Skeletal muscle satellite cell (primary cell): ENCODE measurements at regions not wholly inside any gene's neighbourhood (a gene's known extent, or its start where the extent isn't known, plus 50 kb on each side); places are given as distances from the start of the nearest gene placed in this dataset.

Source experiments
- H3K27me3 ChIP-seq: 2 replicates; pipeline ENCODE4 v1.7.0; 2013; ENCODE audit warnings: low read length; ENCODE audit not compliant: control insufficient read depth, insufficient read depth
- H3K36me3 ChIP-seq: 2 replicates; pipeline ENCODE4 v1.7.0; 2013; ENCODE audit warnings: mild to moderate bottlenecking, control low read depth, low read length; ENCODE audit not compliant: insufficient read depth
- H3K4me1 ChIP-seq: 2 replicates; pipeline ENCODE4 v1.7.0; 2013; ENCODE audit warnings: low read length; ENCODE audit not compliant: control insufficient read depth, insufficient read depth
- H3K4me2 ChIP-seq: 2 replicates; pipeline ENCODE4 v1.7.0; 2013; ENCODE audit warnings: mild to moderate bottlenecking, low read length
- H3K4me3 ChIP-seq: 2 replicates; pipeline ENCODE4 v1.7.0; 2013; ENCODE audit warnings: low read length
- H3K9ac ChIP-seq: 2 replicates; pipeline ENCODE4 v1.7.0; 2013; ENCODE audit warnings: mild to moderate bottlenecking, low read depth, low read length, moderate library complexity
- H3K9me3 ChIP-seq: replicated peaks from 2 replicates; pipeline ENCODE4 v1.7.0; 2013; ENCODE audit warnings: mild to moderate bottlenecking, control low read depth, low read length

DNA sequence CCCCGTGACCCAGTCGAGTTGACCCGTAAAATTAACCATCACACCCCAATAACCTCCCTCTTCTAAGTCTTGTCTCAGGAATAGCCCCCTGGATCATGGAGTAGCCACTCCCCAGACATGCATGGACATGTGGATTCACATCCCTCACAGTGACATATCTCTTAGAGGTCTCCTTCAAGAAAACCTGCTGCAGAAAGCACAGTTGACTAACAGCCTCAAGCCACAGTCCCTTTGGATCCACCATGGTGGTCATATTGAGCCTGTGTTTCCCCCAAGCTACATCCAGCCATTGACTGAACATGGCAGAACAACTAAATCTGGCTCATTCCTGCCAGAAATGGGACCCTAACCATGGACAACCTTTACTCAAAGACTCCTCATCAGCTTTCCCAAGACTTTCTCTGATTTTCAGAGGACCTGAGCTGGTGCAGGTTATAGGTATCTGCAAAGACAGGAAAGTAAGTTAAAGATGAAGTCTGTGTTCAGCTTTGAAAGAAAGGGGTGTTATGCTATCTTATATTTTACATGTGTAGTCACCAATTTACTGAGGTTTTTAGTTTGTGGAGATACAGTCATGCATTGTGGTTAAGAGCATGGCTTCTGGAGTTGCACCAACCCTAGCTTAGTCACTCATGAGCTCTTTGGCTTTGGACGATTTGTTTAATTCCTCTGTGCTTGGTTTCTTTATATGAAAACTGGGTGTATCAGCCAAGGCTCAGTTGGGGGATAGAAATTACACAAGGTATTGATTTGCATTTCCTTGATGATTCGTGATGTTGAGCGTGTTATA lies 219.1 kb downstream of the MYLK4 start:
- no peak overlapping the region for H3K9ac ChIP-seq
- H3K27me3 ChIP-seq, result peaks cover 24% of the 10 kb centered on the region
- H3K4me2 ChIP-seq, result peak overlapping the region; percentile 27
- peaks cover 17% of the 10 kb centered on the region for H3K4me1 ChIP-seq
- H3K4me3 ChIP-seq, result no peak overlapping the region
- no peaks in the 10 kb centered on the region for H3K36me3 ChIP-seq
- H3K9me3 ChIP-seq, result no peaks in the 10 kb centered on the region

DNA sequence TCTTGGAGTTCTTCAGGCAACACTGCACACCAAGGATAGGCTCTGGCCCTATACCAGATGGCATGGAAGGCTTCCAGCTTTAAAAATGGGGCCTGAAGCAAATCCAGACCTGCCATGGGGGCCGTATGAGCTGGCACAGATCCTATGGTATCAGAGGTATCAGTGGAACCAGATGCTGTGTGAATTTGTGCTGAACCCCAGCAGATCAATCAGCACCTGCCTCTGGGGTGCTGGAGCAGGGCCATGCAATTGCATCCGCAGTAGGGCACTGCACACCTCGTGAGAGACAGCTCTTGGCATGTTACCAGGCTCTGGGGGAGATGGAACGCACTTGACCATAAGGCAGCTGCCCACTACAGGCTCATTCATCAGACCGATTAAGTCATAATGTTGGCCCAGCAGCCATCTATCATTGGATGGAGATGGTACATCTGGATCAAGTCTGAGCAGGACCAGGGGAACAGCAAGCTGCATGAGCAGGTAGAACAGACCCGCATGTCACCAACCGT lies 221.5 kb downstream of the MYLK4 start:
- Histone ChIP-seq H3K9me3 (peaks cover 2% of the 10 kb centered on the region), H3K4me2 (no peak overlapping the region), H3K27me3 (peaks cover 15% of the 10 kb centered on the region), H3K9ac (no peak overlapping the region), H3K36me3 (no peaks in the 10 kb centered on the region), H3K4me1 (peaks cover 11% of the 10 kb centered on the region), H3K4me3 (no peak overlapping the region)

DNA sequence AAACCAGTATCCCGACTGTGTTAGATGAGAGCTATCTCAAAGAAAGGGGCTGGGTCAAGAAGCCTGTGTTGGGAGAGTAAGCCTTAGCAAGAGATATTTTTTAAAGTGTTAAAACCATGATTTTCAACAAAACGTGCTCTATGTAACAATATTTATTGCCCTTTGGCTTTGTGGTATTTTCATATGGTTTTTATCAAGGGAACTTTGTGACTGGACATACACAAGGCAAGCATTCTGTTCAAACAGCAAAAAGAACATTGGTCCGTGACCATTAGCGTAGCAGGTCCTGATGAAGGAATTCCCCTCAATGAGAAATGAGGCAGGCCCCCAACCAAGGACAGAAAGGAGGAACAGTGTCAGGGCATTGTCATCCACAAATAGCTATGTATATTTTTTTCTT lies 222.6 kb downstream of the MYLK4 start:
- Histone ChIP-seq H3K4me2 (no peak overlapping the region), H3K4me1 (peaks cover 11% of the 10 kb centered on the region), H3K36me3 (no peaks in the 10 kb centered on the region), H3K27me3 (peaks cover 11% of the 10 kb centered on the region), H3K9me3 (peaks cover 5% of the 10 kb centered on the region), H3K4me3 (no peak overlapping the region), H3K9ac (no peak overlapping the region)

DNA sequence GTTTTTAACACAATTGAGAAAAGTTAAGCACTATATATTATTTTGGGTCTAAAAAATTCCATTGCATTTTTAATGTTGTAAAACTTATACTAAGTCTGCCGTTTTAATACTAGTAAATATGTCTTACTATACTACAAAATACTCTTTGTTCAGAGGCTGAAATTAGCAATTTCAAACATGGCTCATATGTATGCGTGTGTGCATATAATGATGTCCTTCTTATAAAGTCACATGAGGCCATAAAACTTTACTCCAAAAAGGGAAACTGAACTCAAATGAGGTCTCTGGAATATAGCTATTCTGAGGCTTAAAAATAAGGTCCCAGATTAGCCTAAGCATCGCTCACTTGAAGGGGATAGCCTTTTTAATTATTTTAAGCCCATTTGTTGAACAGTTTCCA lies 224.0 kb downstream of the MYLK4 start:
- Histone ChIP-seq H3K4me1 (peaks cover 18% of the 10 kb centered on the region), H3K4me2 (no peak overlapping the region), H3K9ac (no peak overlapping the region), H3K27me3 (peaks cover 11% of the 10 kb centered on the region), H3K9me3 (peaks cover 5% of the 10 kb centered on the region), H3K4me3 (no peak overlapping the region), H3K36me3 (no peaks in the 10 kb centered on the region)

DNA sequence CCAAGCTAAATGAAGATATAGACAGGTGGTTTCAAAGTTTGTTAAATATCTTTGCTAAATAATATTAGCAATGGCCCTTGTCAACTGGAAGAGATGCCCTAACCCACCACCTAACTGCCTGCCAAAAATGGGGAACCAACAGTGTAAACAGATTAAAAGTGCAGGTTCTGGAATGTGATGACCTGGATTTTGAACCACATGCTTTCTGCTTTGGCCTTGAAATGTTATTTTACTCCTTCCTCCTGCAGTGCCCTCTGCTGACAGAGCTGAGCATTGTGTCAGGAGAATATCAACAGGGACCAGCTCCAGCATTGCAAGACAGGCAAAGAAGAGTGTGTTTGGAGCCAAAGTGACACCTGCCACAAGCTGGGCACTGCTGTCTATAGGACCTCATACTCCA lies 226.6 kb downstream of the MYLK4 start:
- peaks cover 12% of the 10 kb centered on the region for H3K4me1 ChIP-seq
- H3K4me2 ChIP-seq, result no peak overlapping the region
- no peak overlapping the region for H3K4me3 ChIP-seq
- H3K36me3 ChIP-seq, result no peaks in the 10 kb centered on the region
- H3K27me3 ChIP-seq, result peaks cover 4% of the 10 kb centered on the region
- peaks cover 5% of the 10 kb centered on the region for H3K9me3 ChIP-seq
- no peak overlapping the region for H3K9ac ChIP-seq

DNA sequence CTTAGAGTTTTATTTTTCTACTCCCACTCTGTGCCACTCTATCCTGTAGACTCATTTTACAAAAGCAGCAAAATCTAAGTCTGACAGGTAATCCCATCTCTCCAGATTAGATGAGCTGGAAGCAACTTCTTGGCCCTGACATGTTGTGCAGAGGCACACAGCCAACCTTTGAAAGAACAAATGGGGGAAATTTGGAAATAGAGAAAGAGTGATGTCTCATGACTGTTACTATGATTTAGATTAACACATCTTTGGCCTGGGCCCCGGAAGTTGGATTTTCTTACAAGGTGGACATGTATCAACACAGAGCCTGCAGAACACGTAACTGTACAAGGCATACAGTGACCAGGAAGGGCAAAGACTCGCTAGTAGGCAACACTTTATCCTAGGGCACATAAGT lies 227.7 kb downstream of the MYLK4 start:
- H3K9me3 ChIP-seq, result peaks cover 5% of the 10 kb centered on the region
- H3K36me3 ChIP-seq, result no peaks in the 10 kb centered on the region
- peaks cover 4% of the 10 kb centered on the region for H3K27me3 ChIP-seq
- H3K4me3 ChIP-seq, result no peak overlapping the region
- H3K4me2 ChIP-seq, result no peak overlapping the region
- peaks cover 12% of the 10 kb centered on the region for H3K4me1 ChIP-seq
- H3K9ac ChIP-seq, result no peak overlapping the region

DNA sequence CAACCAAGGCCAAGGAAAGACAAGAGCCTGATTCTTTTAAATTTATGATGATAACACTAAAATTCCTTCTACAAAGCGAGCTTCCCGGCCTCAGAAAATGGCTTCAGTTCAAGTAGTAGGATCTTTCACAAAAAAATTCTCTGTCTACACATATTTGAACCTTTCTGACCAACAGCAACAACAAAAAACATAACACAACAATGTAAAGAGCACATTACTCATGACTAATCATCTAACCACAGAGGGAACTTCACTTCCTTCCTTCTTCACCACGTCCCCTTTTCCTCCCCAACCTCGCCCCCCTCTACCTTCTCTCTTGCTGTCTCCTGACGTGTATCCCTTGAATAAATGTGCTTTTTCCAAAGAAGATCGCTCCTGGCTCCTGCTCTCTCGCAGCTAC lies 228.2 kb downstream of the MYLK4 start:
- peak overlapping the region; percentile 55 for H3K4me2 ChIP-seq
- peaks cover 12% of the 10 kb centered on the region for H3K4me1 ChIP-seq
- H3K4me3 ChIP-seq, result no peak overlapping the region
- no peaks in the 10 kb centered on the region for H3K27me3 ChIP-seq
- no peak overlapping the region for H3K9ac ChIP-seq
- no peaks in the 10 kb centered on the region for H3K36me3 ChIP-seq
- peaks cover 5% of the 10 kb centered on the region for H3K9me3 ChIP-seq

DNA sequence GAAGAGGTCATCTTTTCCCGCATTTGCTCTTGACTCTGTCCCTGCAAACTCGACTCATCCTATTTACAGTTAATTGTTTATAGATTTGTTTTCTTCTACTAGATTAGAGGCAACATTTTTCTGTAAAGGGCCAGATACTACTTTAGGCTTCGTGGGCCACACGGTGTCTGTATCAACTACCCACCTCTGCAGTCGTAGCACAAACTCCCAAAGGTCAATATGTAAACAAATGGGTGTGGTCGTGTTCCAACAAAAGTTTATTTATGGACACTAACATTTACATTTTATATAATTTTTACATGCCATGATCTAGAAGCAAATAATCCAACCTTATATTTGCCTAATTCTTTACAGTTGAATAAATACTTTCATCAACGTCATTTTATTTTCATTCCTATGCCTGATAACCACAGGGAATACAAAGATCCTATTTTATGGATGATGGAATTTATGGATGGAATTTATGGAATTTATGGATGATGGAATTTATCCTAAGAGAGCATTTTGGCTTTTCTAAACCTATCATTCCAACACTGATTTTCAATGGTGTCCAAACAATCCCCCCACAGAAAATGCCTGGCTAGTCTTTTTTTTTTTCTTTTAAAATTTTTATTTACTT lies 232.8 kb downstream of the MYLK4 start:
- Histone ChIP-seq H3K36me3 (no peaks in the 10 kb centered on the region), H3K9me3 (no peaks in the 10 kb centered on the region), H3K4me1 (peaks cover 12% of the 10 kb centered on the region), H3K4me2 (no peak overlapping the region), H3K27me3 (peaks cover 10% of the 10 kb centered on the region), H3K9ac (no peak overlapping the region), H3K4me3 (no peak overlapping the region)

DNA sequence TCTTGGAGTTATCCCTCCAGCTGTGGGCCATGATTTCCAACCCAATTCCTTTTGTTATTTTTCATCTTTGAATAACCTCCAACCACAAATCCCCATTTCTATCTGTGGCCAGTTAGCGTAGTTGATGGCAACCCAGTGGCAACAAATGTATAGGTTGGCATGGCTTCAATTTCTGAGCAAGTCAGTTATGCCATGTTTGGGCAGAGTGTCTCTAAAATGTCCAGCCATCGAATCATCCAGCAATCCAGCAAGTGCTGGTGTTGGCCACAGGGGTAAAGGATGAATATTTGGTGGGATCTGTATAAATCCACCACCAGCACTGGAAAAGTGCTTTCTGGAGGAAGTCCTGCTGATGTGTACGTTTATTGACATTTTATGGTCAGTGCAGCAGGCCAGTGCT lies 233.3 kb downstream of the MYLK4 start:
- no peak overlapping the region for H3K4me3 ChIP-seq
- peaks cover 6% of the 10 kb centered on the region for H3K4me1 ChIP-seq
- H3K9me3 ChIP-seq, result no peaks in the 10 kb centered on the region
- H3K4me2 ChIP-seq, result no peak overlapping the region
- no peaks in the 10 kb centered on the region for H3K36me3 ChIP-seq
- H3K27me3 ChIP-seq, result peaks cover 13% of the 10 kb centered on the region
- no peak overlapping the region for H3K9ac ChIP-seq

DNA sequence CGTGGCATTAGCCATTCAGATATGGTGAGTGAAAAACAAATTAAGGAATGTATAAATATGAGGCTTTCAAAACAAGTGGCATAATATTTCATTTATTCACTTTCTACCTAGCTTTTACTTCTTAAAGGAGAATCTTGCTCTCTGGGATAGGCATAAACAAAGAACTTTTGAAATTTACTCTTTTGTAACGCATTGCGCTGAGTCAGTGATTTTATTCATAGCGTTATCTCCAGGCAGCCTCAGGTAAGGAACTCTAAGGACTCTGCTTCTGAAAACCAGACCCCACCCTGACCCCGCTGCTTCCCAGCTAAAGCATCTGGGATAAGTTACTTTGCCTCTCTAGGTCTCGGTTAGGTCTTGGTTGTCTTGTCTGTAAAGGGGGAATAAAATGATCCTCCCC lies 234.7 kb downstream of the MYLK4 start:
- H3K4me1 ChIP-seq, result no peaks in the 10 kb centered on the region
- no peaks in the 10 kb centered on the region for H3K36me3 ChIP-seq
- H3K9ac ChIP-seq, result no peak overlapping the region
- peaks cover 23% of the 10 kb centered on the region for H3K27me3 ChIP-seq
- H3K9me3 ChIP-seq, result no peaks in the 10 kb centered on the region
- H3K4me3 ChIP-seq, result no peak overlapping the region
- H3K4me2 ChIP-seq, result no peak overlapping the region

DNA sequence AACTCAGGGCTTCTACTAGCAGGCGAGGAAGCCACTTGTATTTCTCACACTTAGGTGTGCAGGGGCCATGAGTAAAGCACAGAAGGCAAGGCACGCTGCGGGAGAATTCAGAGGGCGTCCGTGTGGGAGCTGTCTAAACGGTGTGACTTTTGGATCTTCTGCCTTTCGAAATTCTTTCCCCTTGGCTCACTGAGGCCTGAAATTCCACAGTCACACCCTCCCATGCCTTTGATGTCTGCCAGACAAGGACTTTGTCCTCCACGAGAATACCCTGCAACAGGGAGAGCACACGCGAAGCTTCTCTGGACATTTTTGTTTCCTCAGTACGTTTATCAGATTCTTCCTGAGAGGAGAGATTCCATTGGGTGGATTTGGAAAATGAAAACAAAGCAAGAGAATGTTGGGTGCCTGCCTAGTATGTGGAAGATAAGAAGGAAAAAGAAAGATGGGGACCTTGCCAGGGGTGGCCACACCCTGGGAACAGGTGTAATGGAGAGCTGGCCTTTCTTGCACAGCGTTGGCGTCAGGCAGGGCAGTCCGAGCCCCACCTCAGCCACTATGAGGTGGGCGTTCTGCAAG lies 235.7 kb downstream of the MYLK4 start:
- Histone ChIP-seq H3K4me1 (no peaks in the 10 kb centered on the region), H3K4me3 (no peak overlapping the region), H3K36me3 (no peaks in the 10 kb centered on the region), H3K9me3 (no peaks in the 10 kb centered on the region), H3K9ac (no peak overlapping the region), H3K4me2 (no peak overlapping the region), H3K27me3 (peaks cover 28% of the 10 kb centered on the region)
